Thyroid gland (tissue), 4 donors: ENCODE measurements at regions not wholly inside any gene's neighbourhood (a gene's known extent, or its start where the extent isn't known, plus 50 kb on each side); places are given as distances from the start of the nearest gene placed in this dataset.

Experiments used
- DNase-seq, 2 donors: peaks; one replicate each; pipeline ENCODE4 v3.0.0-alpha.2; 2019
- H3K27ac ChIP-seq, 3 donors: fragments of 200-600 bp; sonication (generic); 1 replicate in 2 of 3; 2 replicates in 1 of 3; pipeline ENCODE4 v1.5.1; 2016 to 2019; ENCODE audit warnings: mild to moderate bottlenecking in 1 of 3, moderate library complexity in 1 of 3
- H3K27me3 ChIP-seq: fragments of 200-600 bp; sonication (generic); one replicate; pipeline ENCODE4 v1.5.1; 2019
- H3K36me3 ChIP-seq, 2 donors: fragments of 200-600 bp; sonication (generic); one replicate each; pipeline ENCODE4 v1.5.1; 2016 to 2019
- H3K4me1 ChIP-seq, 2 donors: fragments of 200-600 bp; sonication (generic); one replicate each; pipeline ENCODE4 v1.5.1; 2017 to 2019
- H3K4me3 ChIP-seq, 3 donors: fragments of 200-600 bp; sonication (generic); replicated peaks in 1 of 3; 1 replicate in 2 of 3; 2 replicates in 1 of 3; pipeline ENCODE4 v1.5.1; 2016; ENCODE audit warnings: mild to moderate bottlenecking in 1 of 3
- H3K9me3 ChIP-seq: fragments of 200-600 bp; sonication (generic); one replicate; pipeline ENCODE4 v1.5.1; 2017
- CTCF ChIP-seq, 6 experiments: fragments of 200-600 bp in 3 of 6; fragments of 450-650 bp in 3 of 6; sonication (generic) in 3 of 6; IDR thresholded peaks; one replicate each; pipeline ENCODE4 v1.5.1; 2016 to 2019; ENCODE audit warnings: antibody characterized with exemption in 6 of 6, mild to moderate bottlenecking in 2 of 6, inconsistent platforms in 1 of 6, moderate library complexity in 1 of 6
- POLR2A ChIP-seq, 2 donors: fragments of 450-650 bp; IDR thresholded peaks; one replicate each; pipeline ENCODE4 v1.6.1; 2017; ENCODE audit warnings: antibody characterized with exemption in 2 of 2, mild to moderate bottlenecking in 2 of 2, moderate library complexity in 1 of 2
- WGBS, 2 donors: methylation state at CpG; one replicate each; pipeline ENCODE4 v1.1.5; 2017; 5-methylcytosine and 5-hydroxymethylcytosine counted together
- intact Hi-C: fragments of 100-400 bp; cut with DNase I; formaldehyde crosslinking; loops from one replicate; pipeline ENCODE4 v1.15.1; 2023

DNA sequence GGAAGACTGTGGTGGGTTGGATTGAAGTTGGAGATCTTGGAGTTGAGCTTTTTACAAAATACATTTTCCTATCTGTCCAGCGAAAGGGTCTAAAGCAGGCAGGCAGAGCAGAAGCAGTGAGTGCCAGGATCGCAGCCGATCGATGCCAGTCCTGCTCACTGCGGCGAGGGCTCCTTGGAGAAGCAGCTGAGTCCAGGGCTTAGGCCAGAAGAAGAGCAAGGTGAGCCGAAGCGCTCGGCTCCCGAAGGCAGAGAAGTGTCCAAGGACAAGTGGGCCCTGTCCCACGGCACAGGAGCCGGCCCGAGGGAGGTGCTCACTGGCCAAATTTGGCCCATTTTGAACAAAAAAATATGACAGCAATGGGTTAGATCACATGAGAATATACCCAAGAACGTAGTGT is 637.8 kb downstream of the BRD1 start:
- intact Hi-C loops, result no loop called here
- Histone ChIP-seq H3K4me3 (no peak overlapping the region), H3K27ac (no peak overlapping the region), H3K4me1 (no peaks in the 10 kb centered on the region), H3K27me3 (no peaks in the 10 kb centered on the region), H3K36me3 (no peaks in the 10 kb centered on the region), H3K9me3 (no peaks in the 10 kb centered on the region)
- TF ChIP-seq POLR2A (IDR thresholded peaks at IDR 0.05), result no peak
- no peak for TF ChIP-seq CTCF (IDR thresholded peaks at IDR 0.05)
- 86 to 94% methylated on average over 14 of the region's 14 CpGs for WGBS, 2 donors
- DNase-seq, result no peak

DNA sequence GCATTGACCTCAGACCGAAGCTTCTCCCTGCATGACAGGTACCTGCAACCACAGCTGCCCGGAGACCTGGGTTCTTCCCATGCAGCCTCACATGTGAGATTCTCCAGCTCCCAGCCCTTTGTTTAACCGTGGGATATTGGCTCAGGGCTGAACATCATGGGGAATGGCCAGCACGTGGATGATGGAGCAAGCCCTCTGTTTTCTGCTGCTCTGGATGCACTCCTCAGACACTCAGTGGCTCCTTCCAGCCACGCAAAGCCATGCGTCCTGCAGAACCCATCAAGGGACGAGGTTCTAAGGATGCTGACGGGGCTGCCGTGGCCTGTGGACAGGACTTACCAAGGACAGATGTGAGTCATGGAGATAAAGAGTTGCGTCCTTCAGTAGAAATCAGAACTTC is 639.1 kb downstream of the BRD1 start:
- Histone ChIP-seq H3K4me1 (no peaks in the 10 kb centered on the region), H3K9me3 (no peaks in the 10 kb centered on the region), H3K27me3 (no peaks in the 10 kb centered on the region), H3K4me3 (no peak overlapping the region), H3K36me3 (no peaks in the 10 kb centered on the region), H3K27ac (no peak overlapping the region)
- TF ChIP-seq CTCF (IDR thresholded peaks at IDR 0.05), result no peak
- no peak for TF ChIP-seq POLR2A (IDR thresholded peaks at IDR 0.05)
- WGBS, 2 donors, result 86 to 88% methylated on average over 10 of the region's 10 CpGs
- intact Hi-C loops, result no loop called here
- DNase-seq, result no peak

DNA sequence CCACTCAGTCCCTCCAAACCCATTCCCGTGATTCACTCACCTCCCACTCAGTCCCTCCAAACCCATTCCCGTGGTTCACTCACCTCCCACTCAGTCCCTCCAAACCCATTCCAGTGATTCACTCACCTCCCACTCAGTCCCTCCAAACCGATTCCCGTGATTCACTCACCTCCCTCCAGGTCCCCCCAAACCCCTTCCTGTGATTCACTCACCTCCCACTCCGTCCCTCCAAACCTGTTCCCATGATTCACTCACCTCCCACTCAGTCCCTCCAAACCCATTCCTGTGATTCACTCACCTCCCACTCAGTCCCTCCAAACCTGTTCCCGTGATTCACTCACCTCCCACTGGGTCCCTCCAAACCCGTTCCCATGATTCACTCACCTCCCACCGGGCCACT is 639.6 kb downstream of the BRD1 start:
- H3K4me1 ChIP-seq, result no peaks in the 10 kb centered on the region
- H3K4me3 ChIP-seq, result no peak overlapping the region
- intact Hi-C loops, result no loop called here
- 70 to 79% methylated on average over 8 of the region's 8 CpGs for WGBS, 2 donors
- H3K27me3 ChIP-seq, result no peaks in the 10 kb centered on the region
- H3K27ac ChIP-seq, result no peak overlapping the region
- no peak for TF ChIP-seq CTCF (IDR thresholded peaks at IDR 0.05)
- no peak for TF ChIP-seq POLR2A (IDR thresholded peaks at IDR 0.05)
- no peaks in the 10 kb centered on the region for H3K9me3 ChIP-seq
- no peaks in the 10 kb centered on the region for H3K36me3 ChIP-seq
- no peak for DNase-seq

DNA sequence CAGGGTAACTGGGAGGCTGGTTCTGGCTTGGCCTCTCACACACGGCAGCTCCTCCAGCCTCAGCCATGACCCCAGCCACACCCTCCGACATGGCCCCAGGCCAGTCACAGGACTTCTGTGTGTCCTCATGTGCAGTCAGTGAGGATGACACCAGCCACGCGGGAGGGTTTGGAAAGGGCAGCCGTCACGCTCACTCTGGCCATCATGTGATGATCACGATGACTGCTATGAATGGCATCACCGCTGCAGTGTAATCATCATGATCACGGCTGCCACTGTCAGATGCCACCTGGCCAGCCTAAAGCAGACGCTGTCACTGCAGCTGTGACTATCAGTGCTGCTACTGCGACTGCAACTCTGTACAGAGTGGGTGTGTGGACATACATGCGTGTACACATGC is 640.9 kb downstream of the BRD1 start:
- Histone ChIP-seq H3K4me1 (no peaks in the 10 kb centered on the region), H3K27ac (no peak overlapping the region), H3K4me3 (no peak overlapping the region), H3K9me3 (no peaks in the 10 kb centered on the region), H3K27me3 (no peaks in the 10 kb centered on the region), H3K36me3 (no peaks in the 10 kb centered on the region)
- WGBS, 2 donors, result 85 to 93% methylated on average over 7 to 11 of the region's 12 CpGs
- no peak for DNase-seq
- intact Hi-C loops, result no loop called here
- TF ChIP-seq CTCF (IDR thresholded peaks at IDR 0.05) (no peak), POLR2A (IDR thresholded peaks at IDR 0.05) (no peak)

GRCh38 chr22:49186293-49186692 is 641.4 kb downstream of the BRD1 start:
- TF ChIP-seq CTCF (IDR thresholded peaks at IDR 0.05), result no peak
- no peak for TF ChIP-seq POLR2A (IDR thresholded peaks at IDR 0.05)
- intact Hi-C loops, result no loop called here
- H3K27me3 ChIP-seq, result no peaks in the 10 kb centered on the region
- no peak overlapping the region for H3K27ac ChIP-seq
- H3K4me3 ChIP-seq, result no peak overlapping the region
- no peaks in the 10 kb centered on the region for H3K36me3 ChIP-seq
- H3K4me1 ChIP-seq, result no peaks in the 10 kb centered on the region
- no peaks in the 10 kb centered on the region for H3K9me3 ChIP-seq
- no peak for DNase-seq
- WGBS, 2 donors, result 100% methylated on average over 1 of the region's 1 CpG
